ENCODE measurements at regions not wholly inside any gene's neighbourhood (a gene's known extent, or its start where the extent isn't known, plus 50 kb on each side); places are given as distances from the start of the nearest gene placed in this dataset.

- TF ChIP-seq BCL3 (IDR thresholded peaks at IDR 0.05; ENCODE audit: borderline replicate concordance, insufficient read depth, low read depth, low read length, poor library complexity, severe bottlenecking) (no peak), WRNIP1 (IDR thresholded peaks at IDR 0.05; ENCODE audit: borderline replicate concordance, low read depth, low read length) (no peak), CEBPB (IDR thresholded peaks at IDR 0.05; ENCODE audit: borderline replicate concordance in 1 of 2, low read depth in 2 of 2, low read length in 2 of 2) (no peak), MTA3 (IDR thresholded peaks at IDR 0.05; ENCODE audit: borderline replicate concordance, low read length) (no peak), CBX3 (IDR thresholded peaks at IDR 0.05; ENCODE audit: borderline replicate concordance, low read depth) (no peak), FOS (IDR thresholded peaks at IDR 0.05; ENCODE audit: borderline replicate concordance, extremely low read depth, insufficient read length) (no peak), MTA2 (IDR thresholded peaks at IDR 0.05; ENCODE audit: low read depth) (no peak), BACH1 (IDR thresholded peaks at IDR 0.05; ENCODE audit: borderline replicate concordance) (no peak), KDM1A (IDR thresholded peaks at IDR 0.05; ENCODE audit: borderline replicate concordance) (no peak)
These were observed 131.5 kb downstream of the OAT start (continued) for GRCh38 chr10:124287071-124287685.

- peaks cover 60% of the 10 kb centered on the region for H3K4me1 ChIP-seq (ENCODE audit: control insufficient read depth, insufficient read depth, low read length)
- no peaks in the 10 kb centered on the region for H4K20me1 ChIP-seq (ENCODE audit: control insufficient read depth, insufficient read depth)
- WGBS (ENCODE audit: insufficient coverage, insufficient replicate concordance, low lambda C conversion rate, missing lambda C conversion rate): 84% methylated on average over 1 of the region's 1 CpG
- H3K79me2 ChIP-seq (ENCODE audit: control insufficient read depth, insufficient read depth, low read length): no peaks in the 10 kb centered on the region
- ATAC-seq: peak; percentile 3
- no peak overlapping the region for H2AFZ ChIP-seq (ENCODE audit: control insufficient read depth, low read depth, low read length)
- no TSS peak for BruUV-seq (replicated peaks)
- H3K4me3 ChIP-seq: peak overlapping the region; percentile 32; the same call in 1 of the 2 replicates
- H3K27ac ChIP-seq (ENCODE audit: control insufficient read depth, insufficient read depth): peak overlapping the region; percentile 96
- in situ Hi-C loops (cut with MboI): loop anchor here (10.0 kb wide), 1 partner anchor 892 kb away; no protein-coding TSS in a partner anchor
- H3K36me3 ChIP-seq (ENCODE audit: control insufficient read depth in 2 of 2, insufficient read depth in 2 of 2, low read length in 1 of 2): no peaks in the 10 kb centered on the region
- ChIA-PET POLR2A (interaction anchor here (1.2 to 1.8 kb wide), 3 partner anchors 34 to 245 kb away, joined by 3 to 9 read pairs (median 4); no protein-coding TSS in a partner anchor), RAD21 (ENCODE audit: unreplicated experiment) (interaction anchor here (1.8 to 2.5 kb wide), 5 partner anchors 35 to 250 kb away, joined by 7 to 18 read pairs (median 11); no protein-coding TSS in a partner anchor), CTCF (interaction anchor here (0.9 to 1.2 kb wide), 3 partner anchors 34 to 174 kb away, joined by 3 to 5 read pairs (median 3); no protein-coding TSS in a partner anchor), SMC1A (ENCODE audit: uncharacterized antibody, unreplicated experiment) (interaction anchor here (0.5 to 4.2 kb wide), 8 partner anchors 25 to 292 kb away, joined by 3 to 23 read pairs (median 4); no protein-coding TSS in a partner anchor)
- intact Hi-C loops (cut with micrococcal nuclease; ENCODE audit: unreplicated experiment): loop anchor here (2.0 to 5.0 kb wide), 3 partner anchors 34 to 289 kb away; no protein-coding TSS in a partner anchor
- TF ChIP-seq ZNF217 (IDR thresholded peaks at IDR 0.05) (no peak), DPF2 (IDR thresholded peaks at IDR 0.05) (no peak), MTA2 (IDR thresholded peaks at IDR 0.05; ENCODE audit: low read depth) (no peak), ZNF24 (IDR thresholded peaks at IDR 0.05) (no peak), MEF2B (IDR thresholded peaks at IDR 0.05; ENCODE audit: partially characterized antibody, poor library complexity, severe bottlenecking) (no peak), SMARCA5 (IDR thresholded peaks at IDR 0.05) (peak; percentile 82; the same call in 1 of the 2 replicates), PAX5 (IDR thresholded peaks at IDR 0.05; ENCODE audit: borderline replicate concordance, low read depth, low read length) (no peak), SP1 (IDR thresholded peaks at IDR 0.05; ENCODE audit: low read depth, low read length) (no peak)
- peak overlapping the region; percentile 69 for H3K9ac ChIP-seq (ENCODE audit: control insufficient read depth, insufficient read depth, low read length)
- H3K9me3 ChIP-seq (replicated peaks; ENCODE audit: control insufficient read depth, insufficient read depth, low read length): no peaks in the 10 kb centered on the region; the same call in 2 of the 3 replicates
- no peak for DNase-seq (ENCODE audit: low read depth, low spot score)
- no peaks in the 10 kb centered on the region for H3K27me3 ChIP-seq (replicated peaks in 1 of 2; ENCODE audit: control insufficient read depth in 2 of 2, insufficient read depth in 2 of 2, low read length in 1 of 2)
- peak overlapping the region; percentile 91 for H3K4me2 ChIP-seq (ENCODE audit: control insufficient read depth, insufficient read depth)
- FAIRE-seq: peak; percentile 85
These were observed 132.1 kb downstream of the OAT start for GRCh38 chr10:124286621-124287020.

All from GM12878 (cell line).